Tibial nerve (tissue), 4 donors: ENCODE measurements at regions not wholly inside any gene's neighbourhood (a gene's known extent, or its start where the extent isn't known, plus 50 kb on each side); places are given as distances from the start of the nearest gene placed in this dataset.

Experiments
- CTCF ChIP-seq, 5 experiments: fragments of 200-600 bp in 3 of 5; fragments of 450-650 bp in 2 of 5; sonication (generic) in 3 of 5; IDR thresholded peaks; one replicate each; pipeline ENCODE4 v1.5.1; 2016 to 2019; ENCODE audit warnings: antibody characterized with exemption in 5 of 5, mild to moderate bottlenecking in 3 of 5, moderate library complexity in 2 of 5
- EP300 ChIP-seq, 2 donors: sonication (generic); formaldehyde crosslinking; IDR thresholded peaks; one replicate each; pipeline ENCODE4 v1.6.1; 2017; ENCODE audit warnings: antibody characterized with exemption in 2 of 2, mild to moderate bottlenecking in 1 of 2
- POLR2A ChIP-seq, 2 donors: fragments of 450-650 bp; IDR thresholded peaks; one replicate each; pipeline ENCODE4 v1.6.1; 2017; ENCODE audit warnings: antibody characterized with exemption in 2 of 2, mild to moderate bottlenecking in 2 of 2, moderate library complexity in 2 of 2

- TF ChIP-seq POLR2A (IDR thresholded peaks at IDR 0.05) (no peak), CTCF (IDR thresholded peaks at IDR 0.05) (no peak), EP300 (IDR thresholded peaks at IDR 0.05) (no peak)
Measured at GRCh38 chr9:103186959-103187358, 191.8 kb downstream of the CYLC2 start.
